Neural cell (in vitro differentiated cells): ENCODE measurements at regions not wholly inside any gene's neighbourhood (a gene's known extent, or its start where the extent isn't known, plus 50 kb on each side); places are given as distances from the start of the nearest gene placed in this dataset.

ENCODE experiments used
- H2AFZ ChIP-seq: fragments of 200-600, 300-800 bp; sonication (generic), shearing (Covaris generic); 2 replicates; pipeline ENCODE4 v1.6.0; 2014; ENCODE audit warnings: low read depth, mild to moderate bottlenecking, antibody characterized with exemption, low read length, moderate library complexity
- H3F3A ChIP-seq: fragments of 200-600 bp; shearing (Covaris generic); 2 replicates; pipeline ENCODE4 v1.6.1; 2016; ENCODE audit warnings: mild to moderate bottlenecking, moderate library complexity, mixed read lengths, antibody characterized with exemption, low read length; ENCODE audit not compliant: insufficient read depth, poor library complexity, severe bottlenecking
- H3K27ac ChIP-seq: fragments of 200-600, 300-800 bp; sonication (generic), shearing (Covaris generic); 2 replicates; pipeline ENCODE4 v1.5.1; 2014; ENCODE audit warnings: mild to moderate bottlenecking, low read length, moderate library complexity
- H3K27me3 ChIP-seq: fragments of 300-800, 200-600 bp; sonication (generic), shearing (Covaris generic); 2 replicates; pipeline ENCODE4 v1.6.0; 2014; ENCODE audit warnings: mild to moderate bottlenecking, low read depth, low read length, moderate library complexity; ENCODE audit not compliant: insufficient read depth
- H3K36me3 ChIP-seq: fragments of 300-800, 200-600 bp; sonication (generic), shearing (Covaris generic); 2 replicates; pipeline ENCODE4 v1.5.1; 2014; ENCODE audit warnings: mild to moderate bottlenecking, antibody characterized with exemption, low read length, moderate library complexity; ENCODE audit not compliant: insufficient read depth
- H3K4me2 ChIP-seq: fragments of 300-800, 200-600 bp; sonication (generic), shearing (Covaris generic); 2 replicates; pipeline ENCODE4 v1.6.0; 2014; ENCODE audit warnings: mild to moderate bottlenecking, low read length
- H3K4me3 ChIP-seq: fragments of 300-800, 200-600 bp; sonication (generic), shearing (Covaris generic); 2 replicates; pipeline ENCODE4 v1.5.1; 2014; ENCODE audit warnings: mild to moderate bottlenecking, low read length, moderate library complexity
- H3K79me2 ChIP-seq: fragments of 200-600 bp; shearing (Covaris generic); replicated peaks from 2 replicates; pipeline ENCODE4 v1.6.0; 2014; ENCODE audit warnings: mild to moderate bottlenecking, low read length, moderate library complexity; ENCODE audit not compliant: insufficient read depth
- H3K9ac ChIP-seq: fragments of 300-800, 200-600 bp; sonication (generic), shearing (Covaris generic); 2 replicates; pipeline ENCODE4 v1.6.1; 2016; ENCODE audit warnings: mild to moderate bottlenecking, low read length, mixed read lengths
- H3K9me2 ChIP-seq: fragments of 200-600 bp; shearing (Covaris generic); 2 replicates; pipeline ENCODE4 v1.6.1; 2016; ENCODE audit warnings: mild to moderate bottlenecking, low read length, mixed read lengths; ENCODE audit not compliant: insufficient read depth
- H3K9me3 ChIP-seq: fragments of 200-600, 300-800 bp; sonication (generic), shearing (Covaris generic); 2 replicates; pipeline ENCODE4 v1.6.1; 2016; ENCODE audit warnings: mild to moderate bottlenecking, mixed run types, low read length, moderate library complexity, mixed read lengths
- H4K20me1 ChIP-seq: fragments of 200-600 bp; shearing (Covaris generic); 2 replicates; pipeline ENCODE4 v1.6.1; 2016; ENCODE audit warnings: mild to moderate bottlenecking, mixed run types; ENCODE audit not compliant: insufficient read depth
- CTCF ChIP-seq: fragments of 450-650 bp; IDR thresholded peaks from 2 replicates; pipeline ENCODE4 v1.5.1; 2014; ENCODE audit warnings: antibody characterized with exemption, mild to moderate bottlenecking, moderate library complexity; ENCODE audit not compliant: poor library complexity, severe bottlenecking
- EP300 ChIP-seq: fragments of 450-650 bp; conservative IDR thresholded peaks from 2 replicates; pipeline ENCODE4 v1.6.1; 2014; ENCODE audit warnings: antibody characterized with exemption, mild to moderate bottlenecking, moderate library complexity; ENCODE audit not compliant: poor library complexity, severe bottlenecking
- EZH2 ChIP-seq: fragments of 200-600, 300-800 bp; shearing (Covaris generic), sonication (generic); IDR thresholded peaks from 2 replicates; pipeline ENCODE4 v1.6.1; 2014; ENCODE audit warnings: antibody characterized with exemption, low read length, borderline replicate concordance, mild to moderate bottlenecking; ENCODE audit not compliant: insufficient read depth, poor library complexity, severe bottlenecking
- MXI1 ChIP-seq: fragments of 450-650 bp; conservative IDR thresholded peaks from 2 replicates; pipeline ENCODE4 v1.6.1; 2014; ENCODE audit warnings: antibody characterized with exemption, mild to moderate bottlenecking; ENCODE audit not compliant: poor library complexity, severe bottlenecking
- POLR2AphosphoS5 ChIP-seq: IDR thresholded peaks from 2 replicates; pipeline ENCODE4 v1.6.1; 2012
- RAD21 ChIP-seq: fragments of 450-650 bp; conservative IDR thresholded peaks from 2 replicates; pipeline ENCODE4 v1.6.1; 2014; ENCODE audit warnings: antibody characterized with exemption, mild to moderate bottlenecking, moderate library complexity
- SMC3 ChIP-seq: fragments of 450-650 bp; conservative IDR thresholded peaks from 2 replicates; pipeline ENCODE4 v1.6.1; 2014; ENCODE audit warnings: antibody characterized with exemption, mild to moderate bottlenecking, moderate library complexity; ENCODE audit not compliant: poor library complexity
- TAF1 ChIP-seq: IDR thresholded peaks from 2 replicates; pipeline ENCODE4 v1.6.1; 2012; ENCODE audit warnings: low read depth
- TF ChIP-seq, protein P1 (sequence below): IDR thresholded peaks from 2 replicates; pipeline ENCODE4 v1.6.1; 2012; ENCODE audit warnings: borderline replicate concordance

DNA sequence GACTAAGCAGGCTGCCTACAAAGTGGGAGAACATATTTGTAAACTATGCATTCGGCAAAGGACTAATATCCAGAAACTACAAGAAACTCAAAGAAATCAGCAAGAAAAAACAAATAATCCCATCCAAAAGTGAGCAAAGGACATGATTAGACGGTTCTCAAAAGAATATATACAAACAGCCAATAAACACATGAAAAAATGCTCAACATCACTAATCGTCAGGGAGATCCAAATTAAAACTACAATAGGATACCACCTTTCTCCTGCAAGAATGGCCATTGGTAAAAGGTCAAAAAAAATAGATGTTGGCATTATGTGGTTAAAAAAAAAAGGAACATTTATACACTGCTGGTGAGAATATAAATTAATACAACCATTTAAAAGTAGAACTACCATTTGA lies 259.6 kb upstream of the SLITRK3 start:
- no peaks in the 10 kb centered on the region for H3K27me3 ChIP-seq
- no peaks in the 10 kb centered on the region for H3K9me2 ChIP-seq
- no peaks in the 10 kb centered on the region for H4K20me1 ChIP-seq
- H3K27ac ChIP-seq, result no peak overlapping the region
- H3K4me3 ChIP-seq, result no peak overlapping the region
- no peak overlapping the region for H3K9ac ChIP-seq
- no peaks in the 10 kb centered on the region for H3F3A ChIP-seq
- no peaks in the 10 kb centered on the region for H3K9me3 ChIP-seq
- no peak for TF ChIP-seq RAD21
- TF ChIP-seq, protein P1, sequence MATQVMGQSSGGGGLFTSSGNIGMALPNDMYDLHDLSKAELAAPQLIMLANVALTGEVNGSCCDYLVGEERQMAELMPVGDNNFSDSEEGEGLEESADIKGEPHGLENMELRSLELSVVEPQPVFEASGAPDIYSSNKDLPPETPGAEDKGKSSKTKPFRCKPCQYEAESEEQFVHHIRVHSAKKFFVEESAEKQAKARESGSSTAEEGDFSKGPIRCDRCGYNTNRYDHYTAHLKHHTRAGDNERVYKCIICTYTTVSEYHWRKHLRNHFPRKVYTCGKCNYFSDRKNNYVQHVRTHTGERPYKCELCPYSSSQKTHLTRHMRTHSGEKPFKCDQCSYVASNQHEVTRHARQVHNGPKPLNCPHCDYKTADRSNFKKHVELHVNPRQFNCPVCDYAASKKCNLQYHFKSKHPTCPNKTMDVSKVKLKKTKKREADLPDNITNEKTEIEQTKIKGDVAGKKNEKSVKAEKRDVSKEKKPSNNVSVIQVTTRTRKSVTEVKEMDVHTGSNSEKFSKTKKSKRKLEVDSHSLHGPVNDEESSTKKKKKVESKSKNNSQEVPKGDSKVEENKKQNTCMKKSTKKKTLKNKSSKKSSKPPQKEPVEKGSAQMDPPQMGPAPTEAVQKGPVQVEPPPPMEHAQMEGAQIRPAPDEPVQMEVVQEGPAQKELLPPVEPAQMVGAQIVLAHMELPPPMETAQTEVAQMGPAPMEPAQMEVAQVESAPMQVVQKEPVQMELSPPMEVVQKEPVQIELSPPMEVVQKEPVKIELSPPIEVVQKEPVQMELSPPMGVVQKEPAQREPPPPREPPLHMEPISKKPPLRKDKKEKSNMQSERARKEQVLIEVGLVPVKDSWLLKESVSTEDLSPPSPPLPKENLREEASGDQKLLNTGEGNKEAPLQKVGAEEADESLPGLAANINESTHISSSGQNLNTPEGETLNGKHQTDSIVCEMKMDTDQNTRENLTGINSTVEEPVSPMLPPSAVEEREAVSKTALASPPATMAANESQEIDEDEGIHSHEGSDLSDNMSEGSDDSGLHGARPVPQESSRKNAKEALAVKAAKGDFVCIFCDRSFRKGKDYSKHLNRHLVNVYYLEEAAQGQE, result no peak
- TF ChIP-seq MXI1, result no peak
- TF ChIP-seq CTCF, result no peak
- TF ChIP-seq SMC3, result no peak
- TF ChIP-seq POLR2AphosphoS5, result no peak
- no peak for TF ChIP-seq EP300
- TF ChIP-seq TAF1, result no peak
- no peaks in the 10 kb centered on the region for H3K36me3 ChIP-seq
- H3K4me2 ChIP-seq, result no peak overlapping the region
- H3K79me2 ChIP-seq, result no peaks in the 10 kb centered on the region
- H2AFZ ChIP-seq, result no peak overlapping the region

- H3K9me2 ChIP-seq, result no peaks in the 10 kb centered on the region
- no peak for TF ChIP-seq TAF1
- TF ChIP-seq MXI1, result no peak
- TF ChIP-seq EZH2, result no peak
- TF ChIP-seq SMC3, result no peak
- TF ChIP-seq RAD21, result no peak
- no peak for TF ChIP-seq CTCF
- TF ChIP-seq, protein P1, result no peak
- no peak for TF ChIP-seq EP300
- TF ChIP-seq POLR2AphosphoS5, result no peak
These were observed 259.2 kb upstream of the SLITRK3 start for GRCh38 chr3:165455360-165455759.

More at GRCh38 chr3:165455360-165455759, 259.2 kb upstream of the SLITRK3 start:
- Histone ChIP-seq H3F3A (no peaks in the 10 kb centered on the region), H3K79me2 (no peaks in the 10 kb centered on the region), H3K9ac (no peak overlapping the region), H3K9me3 (no peaks in the 10 kb centered on the region), H3K4me2 (no peak overlapping the region), H3K4me3 (no peak overlapping the region), H3K27me3 (no peaks in the 10 kb centered on the region), H4K20me1 (no peaks in the 10 kb centered on the region), H2AFZ (no peak overlapping the region), H3K36me3 (no peaks in the 10 kb centered on the region), H3K27ac (no peak overlapping the region)
